Neural cell (in vitro differentiated cells): ENCODE measurements at regions not wholly inside any gene's neighbourhood (a gene's known extent, or its start where the extent isn't known, plus 50 kb on each side); places are given as distances from the start of the nearest gene placed in this dataset.

Experiments used
- H2AFZ ChIP-seq: fragments of 200-600, 300-800 bp; sonication (generic), shearing (Covaris generic); 2 replicates; pipeline ENCODE4 v1.6.0; 2014; ENCODE audit warnings: low read depth, mild to moderate bottlenecking, antibody characterized with exemption, low read length, moderate library complexity
- H3F3A ChIP-seq: fragments of 200-600 bp; shearing (Covaris generic); 2 replicates; pipeline ENCODE4 v1.6.1; 2016; ENCODE audit warnings: mild to moderate bottlenecking, moderate library complexity, mixed read lengths, antibody characterized with exemption, low read length; ENCODE audit not compliant: insufficient read depth, poor library complexity, severe bottlenecking
- H3K27ac ChIP-seq: fragments of 200-600, 300-800 bp; sonication (generic), shearing (Covaris generic); 2 replicates; pipeline ENCODE4 v1.5.1; 2014; ENCODE audit warnings: mild to moderate bottlenecking, low read length, moderate library complexity
- H3K27me3 ChIP-seq: fragments of 300-800, 200-600 bp; sonication (generic), shearing (Covaris generic); 2 replicates; pipeline ENCODE4 v1.6.0; 2014; ENCODE audit warnings: mild to moderate bottlenecking, low read depth, low read length, moderate library complexity; ENCODE audit not compliant: insufficient read depth
- H3K36me3 ChIP-seq: fragments of 300-800, 200-600 bp; sonication (generic), shearing (Covaris generic); 2 replicates; pipeline ENCODE4 v1.5.1; 2014; ENCODE audit warnings: mild to moderate bottlenecking, antibody characterized with exemption, low read length, moderate library complexity; ENCODE audit not compliant: insufficient read depth
- H3K4me2 ChIP-seq: fragments of 300-800, 200-600 bp; sonication (generic), shearing (Covaris generic); 2 replicates; pipeline ENCODE4 v1.6.0; 2014; ENCODE audit warnings: mild to moderate bottlenecking, low read length
- H3K4me3 ChIP-seq: fragments of 300-800, 200-600 bp; sonication (generic), shearing (Covaris generic); 2 replicates; pipeline ENCODE4 v1.5.1; 2014; ENCODE audit warnings: mild to moderate bottlenecking, low read length, moderate library complexity
- H3K79me2 ChIP-seq: fragments of 200-600 bp; shearing (Covaris generic); replicated peaks from 2 replicates; pipeline ENCODE4 v1.6.0; 2014; ENCODE audit warnings: mild to moderate bottlenecking, low read length, moderate library complexity; ENCODE audit not compliant: insufficient read depth
- H3K9ac ChIP-seq: fragments of 300-800, 200-600 bp; sonication (generic), shearing (Covaris generic); 2 replicates; pipeline ENCODE4 v1.6.1; 2016; ENCODE audit warnings: mild to moderate bottlenecking, low read length, mixed read lengths
- H3K9me2 ChIP-seq: fragments of 200-600 bp; shearing (Covaris generic); 2 replicates; pipeline ENCODE4 v1.6.1; 2016; ENCODE audit warnings: mild to moderate bottlenecking, low read length, mixed read lengths; ENCODE audit not compliant: insufficient read depth
- H3K9me3 ChIP-seq: fragments of 200-600, 300-800 bp; sonication (generic), shearing (Covaris generic); 2 replicates; pipeline ENCODE4 v1.6.1; 2016; ENCODE audit warnings: mild to moderate bottlenecking, mixed run types, low read length, moderate library complexity, mixed read lengths
- H4K20me1 ChIP-seq: fragments of 200-600 bp; shearing (Covaris generic); 2 replicates; pipeline ENCODE4 v1.6.1; 2016; ENCODE audit warnings: mild to moderate bottlenecking, mixed run types; ENCODE audit not compliant: insufficient read depth
- EP300 ChIP-seq: fragments of 450-650 bp; conservative IDR thresholded peaks from 2 replicates; pipeline ENCODE4 v1.6.1; 2014; ENCODE audit warnings: antibody characterized with exemption, mild to moderate bottlenecking, moderate library complexity; ENCODE audit not compliant: poor library complexity, severe bottlenecking
- EZH2 ChIP-seq: fragments of 200-600, 300-800 bp; shearing (Covaris generic), sonication (generic); IDR thresholded peaks from 2 replicates; pipeline ENCODE4 v1.6.1; 2014; ENCODE audit warnings: antibody characterized with exemption, low read length, borderline replicate concordance, mild to moderate bottlenecking; ENCODE audit not compliant: insufficient read depth, poor library complexity, severe bottlenecking
- MXI1 ChIP-seq: fragments of 450-650 bp; conservative IDR thresholded peaks from 2 replicates; pipeline ENCODE4 v1.6.1; 2014; ENCODE audit warnings: antibody characterized with exemption, mild to moderate bottlenecking; ENCODE audit not compliant: poor library complexity, severe bottlenecking
- POLR2AphosphoS5 ChIP-seq: IDR thresholded peaks from 2 replicates; pipeline ENCODE4 v1.6.1; 2012
- RAD21 ChIP-seq: fragments of 450-650 bp; conservative IDR thresholded peaks from 2 replicates; pipeline ENCODE4 v1.6.1; 2014; ENCODE audit warnings: antibody characterized with exemption, mild to moderate bottlenecking, moderate library complexity
- SMC3 ChIP-seq: fragments of 450-650 bp; conservative IDR thresholded peaks from 2 replicates; pipeline ENCODE4 v1.6.1; 2014; ENCODE audit warnings: antibody characterized with exemption, mild to moderate bottlenecking, moderate library complexity; ENCODE audit not compliant: poor library complexity
- TAF1 ChIP-seq: IDR thresholded peaks from 2 replicates; pipeline ENCODE4 v1.6.1; 2012; ENCODE audit warnings: low read depth
- TF ChIP-seq, protein P1 (sequence below): IDR thresholded peaks from 2 replicates; pipeline ENCODE4 v1.6.1; 2012; ENCODE audit warnings: borderline replicate concordance
- TF ChIP-seq, protein P2 (sequence below): fragments of 450-650 bp; IDR thresholded peaks from 2 replicates; pipeline ENCODE4 v1.5.1; 2014; ENCODE audit warnings: antibody characterized with exemption, mild to moderate bottlenecking, moderate library complexity; ENCODE audit not compliant: poor library complexity, severe bottlenecking

DNA sequence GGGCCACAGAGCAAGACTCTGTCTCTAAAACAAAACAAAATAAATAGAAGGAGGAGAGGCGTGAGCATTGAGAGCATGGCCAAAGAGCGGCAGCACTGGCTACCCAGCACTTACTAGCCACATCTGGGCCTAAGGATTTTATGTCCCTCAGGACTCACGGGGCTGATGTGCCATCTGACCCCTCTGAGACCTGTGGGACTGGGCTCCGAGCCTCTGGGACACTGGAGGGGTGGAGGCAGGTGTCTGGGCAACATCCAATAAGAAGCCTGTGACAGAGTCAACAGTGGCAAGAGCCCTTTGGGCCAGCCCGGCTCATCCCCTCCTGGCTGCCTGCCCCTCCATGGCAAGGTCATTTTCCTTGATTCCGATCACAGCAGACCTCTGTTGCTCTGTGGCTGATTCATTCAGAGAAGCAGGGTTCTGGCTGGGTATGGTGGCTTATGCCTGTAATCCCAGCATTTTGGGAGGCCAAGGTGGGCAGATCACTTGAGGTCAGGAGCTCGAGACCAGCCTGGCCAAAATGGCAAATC lies 60.7 kb downstream of the RRM2 start:
- Histone ChIP-seq H3K4me3 (no peak overlapping the region), H3K9ac (no peak overlapping the region), H3K9me3 (no peaks in the 10 kb centered on the region), H3K4me2 (no peak overlapping the region), H2AFZ (no peak overlapping the region), H3K27ac (no peak overlapping the region), H3F3A (no peaks in the 10 kb centered on the region), H3K9me2 (no peaks in the 10 kb centered on the region), H3K36me3 (no peaks in the 10 kb centered on the region), H3K27me3 (no peaks in the 10 kb centered on the region), H4K20me1 (no peaks in the 10 kb centered on the region), H3K79me2 (no peaks in the 10 kb centered on the region)
- TF ChIP-seq POLR2AphosphoS5: no peak
- TF ChIP-seq EP300: no peak
- TF ChIP-seq EZH2: no peak
- TF ChIP-seq, protein P1, sequence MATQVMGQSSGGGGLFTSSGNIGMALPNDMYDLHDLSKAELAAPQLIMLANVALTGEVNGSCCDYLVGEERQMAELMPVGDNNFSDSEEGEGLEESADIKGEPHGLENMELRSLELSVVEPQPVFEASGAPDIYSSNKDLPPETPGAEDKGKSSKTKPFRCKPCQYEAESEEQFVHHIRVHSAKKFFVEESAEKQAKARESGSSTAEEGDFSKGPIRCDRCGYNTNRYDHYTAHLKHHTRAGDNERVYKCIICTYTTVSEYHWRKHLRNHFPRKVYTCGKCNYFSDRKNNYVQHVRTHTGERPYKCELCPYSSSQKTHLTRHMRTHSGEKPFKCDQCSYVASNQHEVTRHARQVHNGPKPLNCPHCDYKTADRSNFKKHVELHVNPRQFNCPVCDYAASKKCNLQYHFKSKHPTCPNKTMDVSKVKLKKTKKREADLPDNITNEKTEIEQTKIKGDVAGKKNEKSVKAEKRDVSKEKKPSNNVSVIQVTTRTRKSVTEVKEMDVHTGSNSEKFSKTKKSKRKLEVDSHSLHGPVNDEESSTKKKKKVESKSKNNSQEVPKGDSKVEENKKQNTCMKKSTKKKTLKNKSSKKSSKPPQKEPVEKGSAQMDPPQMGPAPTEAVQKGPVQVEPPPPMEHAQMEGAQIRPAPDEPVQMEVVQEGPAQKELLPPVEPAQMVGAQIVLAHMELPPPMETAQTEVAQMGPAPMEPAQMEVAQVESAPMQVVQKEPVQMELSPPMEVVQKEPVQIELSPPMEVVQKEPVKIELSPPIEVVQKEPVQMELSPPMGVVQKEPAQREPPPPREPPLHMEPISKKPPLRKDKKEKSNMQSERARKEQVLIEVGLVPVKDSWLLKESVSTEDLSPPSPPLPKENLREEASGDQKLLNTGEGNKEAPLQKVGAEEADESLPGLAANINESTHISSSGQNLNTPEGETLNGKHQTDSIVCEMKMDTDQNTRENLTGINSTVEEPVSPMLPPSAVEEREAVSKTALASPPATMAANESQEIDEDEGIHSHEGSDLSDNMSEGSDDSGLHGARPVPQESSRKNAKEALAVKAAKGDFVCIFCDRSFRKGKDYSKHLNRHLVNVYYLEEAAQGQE: no peak
- TF ChIP-seq TAF1: no peak
- TF ChIP-seq, protein P2, sequence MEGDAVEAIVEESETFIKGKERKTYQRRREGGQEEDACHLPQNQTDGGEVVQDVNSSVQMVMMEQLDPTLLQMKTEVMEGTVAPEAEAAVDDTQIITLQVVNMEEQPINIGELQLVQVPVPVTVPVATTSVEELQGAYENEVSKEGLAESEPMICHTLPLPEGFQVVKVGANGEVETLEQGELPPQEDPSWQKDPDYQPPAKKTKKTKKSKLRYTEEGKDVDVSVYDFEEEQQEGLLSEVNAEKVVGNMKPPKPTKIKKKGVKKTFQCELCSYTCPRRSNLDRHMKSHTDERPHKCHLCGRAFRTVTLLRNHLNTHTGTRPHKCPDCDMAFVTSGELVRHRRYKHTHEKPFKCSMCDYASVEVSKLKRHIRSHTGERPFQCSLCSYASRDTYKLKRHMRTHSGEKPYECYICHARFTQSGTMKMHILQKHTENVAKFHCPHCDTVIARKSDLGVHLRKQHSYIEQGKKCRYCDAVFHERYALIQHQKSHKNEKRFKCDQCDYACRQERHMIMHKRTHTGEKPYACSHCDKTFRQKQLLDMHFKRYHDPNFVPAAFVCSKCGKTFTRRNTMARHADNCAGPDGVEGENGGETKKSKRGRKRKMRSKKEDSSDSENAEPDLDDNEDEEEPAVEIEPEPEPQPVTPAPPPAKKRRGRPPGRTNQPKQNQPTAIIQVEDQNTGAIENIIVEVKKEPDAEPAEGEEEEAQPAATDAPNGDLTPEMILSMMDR: no peak
- TF ChIP-seq SMC3: no peak
- no peak for TF ChIP-seq RAD21
- TF ChIP-seq MXI1: no peak

DNA sequence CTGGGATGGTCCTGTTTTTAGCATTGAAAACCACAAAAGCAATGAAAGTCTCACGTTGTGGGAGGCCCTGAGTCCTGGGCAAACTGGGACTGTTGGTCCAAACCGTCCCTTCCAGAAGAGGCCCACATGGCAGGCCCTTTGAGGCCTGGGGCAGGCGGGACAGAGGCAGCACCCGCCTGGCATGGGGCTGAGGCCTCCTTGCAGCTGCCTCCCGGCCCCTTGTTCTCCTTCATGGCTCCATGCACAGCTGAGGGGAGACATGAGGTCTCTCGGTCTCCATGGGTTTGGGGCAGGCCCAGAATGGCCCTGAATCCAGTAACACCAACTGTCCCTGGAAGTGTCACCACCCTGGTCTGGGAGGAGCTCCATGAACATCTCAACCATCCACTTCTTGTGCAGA lies 61.9 kb downstream of the RRM2 start:
- Histone ChIP-seq H3K27ac (no peak overlapping the region), H3K9ac (no peak overlapping the region), H3K79me2 (no peaks in the 10 kb centered on the region), H3K9me3 (no peaks in the 10 kb centered on the region), H3K4me2 (no peak overlapping the region), H4K20me1 (no peaks in the 10 kb centered on the region), H3K27me3 (no peaks in the 10 kb centered on the region), H3K36me3 (no peaks in the 10 kb centered on the region), H3K9me2 (no peaks in the 10 kb centered on the region), H2AFZ (no peak overlapping the region), H3K4me3 (no peak overlapping the region), H3F3A (no peaks in the 10 kb centered on the region)
- TF ChIP-seq, protein P1: no peak
- no peak for TF ChIP-seq MXI1
- TF ChIP-seq, protein P2: no peak
- no peak for TF ChIP-seq EP300
- no peak for TF ChIP-seq TAF1
- no peak for TF ChIP-seq SMC3
- no peak for TF ChIP-seq RAD21
- no peak for TF ChIP-seq POLR2AphosphoS5
- TF ChIP-seq EZH2: no peak
